A549 (cell line): ENCODE measurements at regions not wholly inside any gene's neighbourhood (a gene's known extent, or its start where the extent isn't known, plus 50 kb on each side); places are given as distances from the start of the nearest gene placed in this dataset.

Source experiments
- BHLHE40 ChIP-seq: IDR thresholded peaks from 2 replicates; pipeline ENCODE4 v1.6.1; 2012; ENCODE audit warnings: low read depth, low read length, inconsistent platforms
- CTCF ChIP-seq: fragments of >200 bp; sonication (Bioruptor Twin); formaldehyde crosslinking; IDR thresholded peaks from 3 replicates; pipeline ENCODE4 v1.5.1; 2016
- EHMT2 ChIP-seq: fragments of 200-600 bp; sonication (generic); IDR thresholded peaks from 2 replicates; pipeline ENCODE4 v1.6.1; 2016; ENCODE audit warnings: antibody characterized with exemption, low read depth, mild to moderate bottlenecking, moderate library complexity
- JUNB ChIP-seq: fragments of >200 bp; sonication (Bioruptor Twin); formaldehyde crosslinking; IDR thresholded peaks from 2 replicates; pipeline ENCODE4 v1.6.1; 2016
- MAFK ChIP-seq: fragments of 450-650 bp; IDR thresholded peaks from 2 replicates; pipeline ENCODE4 v1.6.1; 2014; ENCODE audit not compliant: partially characterized antibody
- MAX ChIP-seq: IDR thresholded peaks from 2 replicates; pipeline ENCODE4 v1.6.1; 2012
- POLR2A ChIP-seq: IDR thresholded peaks from 2 replicates; pipeline ENCODE4 v1.6.1; 2012; ENCODE audit warnings: mild to moderate bottlenecking, low read length
- POLR2AphosphoS2 ChIP-seq: conservative IDR thresholded peaks from 2 replicates; pipeline ENCODE4 v1.6.1; 2012; ENCODE audit warnings: low read length, improper control_type of control experiment, inconsistent platforms
- RCOR1 ChIP-seq: fragments of 150-350 bp; IDR thresholded peaks from 2 replicates; pipeline ENCODE4 v1.6.1; 2014; ENCODE audit warnings: antibody characterized with exemption, low read length, low read depth
- RFX5 ChIP-seq: fragments of 450-650 bp; IDR thresholded peaks from 2 replicates; pipeline ENCODE4 v1.7.1; 2014; ENCODE audit warnings: antibody characterized with exemption, mild to moderate bottlenecking, moderate library complexity
- RNF2 ChIP-seq: fragments of 200-600 bp; sonication (generic); IDR thresholded peaks from 2 replicates; pipeline ENCODE4 v1.6.1; 2016; ENCODE audit warnings: low read depth, mild to moderate bottlenecking, antibody characterized with exemption, moderate library complexity, borderline replicate concordance
- USF2 ChIP-seq: fragments of 450-650 bp; IDR thresholded peaks from 2 replicates; pipeline ENCODE4 v1.6.1; 2014; ENCODE audit warnings: antibody characterized with exemption

- no peak for TF ChIP-seq MAFK
- TF ChIP-seq BHLHE40 = no peak
- no peak for TF ChIP-seq POLR2AphosphoS2
- TF ChIP-seq POLR2A = no peak
- TF ChIP-seq USF2 = no peak
- no peak for TF ChIP-seq RNF2
- no peak for TF ChIP-seq CTCF
- TF ChIP-seq MAX = no peak
- TF ChIP-seq JUNB = no peak
- TF ChIP-seq RCOR1 = no peak
- no peak for TF ChIP-seq RFX5
- TF ChIP-seq EHMT2 = no peak
These were observed 573.2 kb downstream of the ZEB2 start for GRCh38 chr2:143946436-143947391.
